IPS-NIHi7 (cell line): ENCODE measurements at regions not wholly inside any gene's neighbourhood (a gene's known extent, or its start where the extent isn't known, plus 50 kb on each side); places are given as distances from the start of the nearest gene placed in this dataset.
A peak's percentile ranks its signal among the peaks of the same experiment; 100 is the strongest.

ENCODE experiments used
- DNase-seq: peaks from one replicate; pipeline ENCODE4 v3.0.0; 2012; ENCODE audit warnings: mixed read lengths; ENCODE audit errors: extremely low spot score

- DNase-seq, result no peak
Measured at GRCh38 chr2:96438589-96438988, 66.6 kb downstream of the NEURL3 start.

- DNase-seq, result no peak
Measured at GRCh38 chr2:96437512-96437911, 67.6 kb downstream of the NEURL3 start.

GRCh38 chr2:96436961-96437360, 68.2 kb downstream of the NEURL3 start:
- no peak for DNase-seq

- DNase-seq, result no peak
Measured at GRCh38 chr2:96436416-96436815, 68.7 kb downstream of the NEURL3 start.

- DNase-seq, result no peak
Measured at GRCh38 chr2:96431319-96431718, 73.8 kb downstream of the NEURL3 start.

- no peak for DNase-seq
Measured at GRCh38 chr2:96430394-96430988, 74.7 kb downstream of the NEURL3 start.

- DNase-seq, result peak; percentile 8
Measured at GRCh38 chr2:96427917-96428316, 77.2 kb downstream of the NEURL3 start.

- DNase-seq, result no peak
Measured at GRCh38 chr2:96427169-96427568, 78.0 kb downstream of the NEURL3 start.

- no peak for DNase-seq
Measured at GRCh38 chr2:96423828-96424227, 81.3 kb downstream of the NEURL3 start.
